Endothelial cell (in vitro differentiated cells): ENCODE measurements at regions not wholly inside any gene's neighbourhood (a gene's known extent, or its start where the extent isn't known, plus 50 kb on each side); places are given as distances from the start of the nearest gene placed in this dataset.
A peak's percentile ranks its signal among the peaks of the same experiment; 100 is the strongest.

Source experiments
- DNase-seq: peaks from one replicate; pipeline ENCODE4 v3.0.0; 2021; ENCODE audit warnings: low spot score
- H3K27ac Mint-ChIP-seq: one replicate; pipeline ENCODE4 v1.8.0; 2021; ENCODE audit warnings: mixed read lengths, inconsistent platforms; ENCODE audit not compliant: unreplicated experiment
- H3K27me3 Mint-ChIP-seq: one replicate; pipeline ENCODE4 v1.8.0; 2021; ENCODE audit warnings: mild to moderate bottlenecking, moderate library complexity, mixed read lengths, inconsistent platforms; ENCODE audit not compliant: unreplicated experiment
- H3K36me3 Mint-ChIP-seq: one replicate; pipeline ENCODE4 v1.8.0; 2021; ENCODE audit warnings: mild to moderate bottlenecking, low read depth, mixed read lengths, inconsistent platforms; ENCODE audit not compliant: unreplicated experiment
- H3K4me1 Mint-ChIP-seq: one replicate; pipeline ENCODE4 v1.8.0; 2021; ENCODE audit warnings: mild to moderate bottlenecking, mixed read lengths, inconsistent platforms; ENCODE audit not compliant: unreplicated experiment
- H3K4me3 Mint-ChIP-seq: one replicate; pipeline ENCODE4 v1.8.0; 2021; ENCODE audit warnings: mild to moderate bottlenecking, mixed read lengths, inconsistent platforms; ENCODE audit not compliant: unreplicated experiment
- H3K9me3 Mint-ChIP-seq: one replicate; pipeline ENCODE4 v1.8.0; 2021; ENCODE audit warnings: mixed read lengths, inconsistent platforms; ENCODE audit not compliant: unreplicated experiment
- TF ChIP-seq, protein P1 (sequence below): fragments of 200-600 bp; sonication (generic); IDR thresholded peaks from one replicate; pipeline ENCODE4 v1.5.0; 2021; ENCODE audit warnings: antibody characterized with exemption; ENCODE audit not compliant: unreplicated experiment

DNA sequence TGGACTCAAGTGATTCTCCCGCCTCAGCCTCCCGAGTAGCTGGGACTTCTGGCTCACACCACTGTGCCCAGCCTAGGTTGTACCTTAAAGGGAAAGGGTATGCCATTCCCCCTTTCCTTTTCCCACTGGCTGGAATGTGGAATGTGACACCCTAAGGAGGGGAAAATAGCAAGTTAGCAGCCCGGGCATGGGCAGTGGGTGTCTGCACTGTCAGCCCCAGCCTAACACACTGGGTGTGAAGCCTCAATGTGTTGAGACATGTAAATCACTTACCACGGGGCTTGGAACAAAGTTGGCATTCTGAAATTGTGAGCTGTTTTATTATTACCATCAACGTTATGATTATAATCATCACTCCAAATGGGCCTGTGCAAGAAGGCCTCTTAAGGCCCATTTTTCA lies 80.8 kb upstream of the PTPN1 start:
- Mint-ChIP-seq H3K36me3 (no peaks in the 10 kb centered on the region), H3K4me3 (no peak overlapping the region), H3K9me3 (no peaks in the 10 kb centered on the region), H3K27me3 (peaks cover 2% of the 10 kb centered on the region), H3K4me1 (peaks cover 21% of the 10 kb centered on the region), H3K27ac (no peak overlapping the region)
- DNase-seq: no peak
- TF ChIP-seq, protein P1, sequence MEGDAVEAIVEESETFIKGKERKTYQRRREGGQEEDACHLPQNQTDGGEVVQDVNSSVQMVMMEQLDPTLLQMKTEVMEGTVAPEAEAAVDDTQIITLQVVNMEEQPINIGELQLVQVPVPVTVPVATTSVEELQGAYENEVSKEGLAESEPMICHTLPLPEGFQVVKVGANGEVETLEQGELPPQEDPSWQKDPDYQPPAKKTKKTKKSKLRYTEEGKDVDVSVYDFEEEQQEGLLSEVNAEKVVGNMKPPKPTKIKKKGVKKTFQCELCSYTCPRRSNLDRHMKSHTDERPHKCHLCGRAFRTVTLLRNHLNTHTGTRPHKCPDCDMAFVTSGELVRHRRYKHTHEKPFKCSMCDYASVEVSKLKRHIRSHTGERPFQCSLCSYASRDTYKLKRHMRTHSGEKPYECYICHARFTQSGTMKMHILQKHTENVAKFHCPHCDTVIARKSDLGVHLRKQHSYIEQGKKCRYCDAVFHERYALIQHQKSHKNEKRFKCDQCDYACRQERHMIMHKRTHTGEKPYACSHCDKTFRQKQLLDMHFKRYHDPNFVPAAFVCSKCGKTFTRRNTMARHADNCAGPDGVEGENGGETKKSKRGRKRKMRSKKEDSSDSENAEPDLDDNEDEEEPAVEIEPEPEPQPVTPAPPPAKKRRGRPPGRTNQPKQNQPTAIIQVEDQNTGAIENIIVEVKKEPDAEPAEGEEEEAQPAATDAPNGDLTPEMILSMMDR: no peak

DNA sequence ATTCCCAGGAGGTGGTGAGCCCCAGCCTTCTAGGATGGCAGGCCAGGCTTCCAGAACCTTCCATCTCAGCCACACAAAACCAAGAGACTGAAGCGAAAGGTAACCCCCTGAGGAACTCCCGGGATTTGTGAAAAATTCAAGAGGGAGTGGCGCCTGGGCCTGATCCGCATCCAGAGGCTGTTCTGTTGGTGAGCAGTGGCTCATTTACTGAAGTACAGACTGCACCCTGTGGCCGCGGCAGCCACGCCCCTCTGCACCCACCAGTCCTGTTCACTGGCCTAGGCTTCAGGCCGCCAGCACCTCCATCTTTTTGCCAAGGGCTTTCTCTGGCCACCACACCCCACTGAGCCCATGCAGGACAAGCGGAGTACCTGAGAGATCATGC lies 79.1 kb upstream of the PTPN1 start:
- H3K4me1 Mint-ChIP-seq: peaks cover 21% of the 10 kb centered on the region
- no peaks in the 10 kb centered on the region for H3K36me3 Mint-ChIP-seq
- H3K27me3 Mint-ChIP-seq: peaks cover 2% of the 10 kb centered on the region
- H3K27ac Mint-ChIP-seq: no peak overlapping the region
- no peaks in the 10 kb centered on the region for H3K9me3 Mint-ChIP-seq
- TF ChIP-seq, protein P1: no peak
- no peak for DNase-seq
- no peak overlapping the region for H3K4me3 Mint-ChIP-seq

DNA sequence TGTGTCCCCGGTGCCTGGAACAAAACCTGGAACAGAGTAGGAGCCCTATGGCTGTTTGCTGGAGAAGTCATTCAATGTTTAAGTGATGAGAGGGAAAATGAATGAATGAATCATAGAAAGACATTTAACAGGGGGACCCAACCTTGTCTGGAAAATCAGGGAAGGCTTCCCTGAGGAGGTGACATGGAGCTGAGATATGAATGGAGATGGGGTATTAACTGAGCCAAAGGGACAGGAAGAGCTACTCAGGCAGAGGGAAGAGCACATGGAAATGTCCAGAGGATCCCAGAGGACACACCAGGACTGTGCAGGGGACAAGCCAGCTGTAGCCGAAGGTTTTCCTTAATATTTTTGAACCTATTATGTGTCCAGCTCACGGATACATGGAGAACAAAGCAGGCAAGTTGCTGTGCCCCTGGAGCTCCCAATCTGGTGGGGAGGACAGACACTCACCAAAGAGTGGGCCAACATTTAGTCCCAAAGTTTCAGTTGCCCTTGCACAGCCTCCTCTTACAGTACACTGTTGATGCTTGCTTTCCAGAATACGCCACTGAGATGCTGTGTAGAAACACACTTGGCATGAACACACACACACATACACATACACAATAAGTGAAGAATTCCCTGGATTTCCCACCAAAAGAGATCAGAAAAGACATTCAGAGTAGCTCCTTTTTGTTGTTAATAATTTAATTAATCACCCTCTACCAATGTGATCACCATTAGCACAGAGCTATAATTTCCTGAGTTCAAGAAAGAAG lies 77.0 kb upstream of the PTPN1 start:
- Mint-ChIP-seq H3K4me3 (peak overlapping the region; percentile 43), H3K36me3 (no peaks in the 10 kb centered on the region), H3K9me3 (no peaks in the 10 kb centered on the region), H3K27me3 (peaks cover 2% of the 10 kb centered on the region), H3K27ac (no peak overlapping the region), H3K4me1 (peaks cover 11% of the 10 kb centered on the region)
- TF ChIP-seq, protein P1: no peak
- DNase-seq: no peak

DNA sequence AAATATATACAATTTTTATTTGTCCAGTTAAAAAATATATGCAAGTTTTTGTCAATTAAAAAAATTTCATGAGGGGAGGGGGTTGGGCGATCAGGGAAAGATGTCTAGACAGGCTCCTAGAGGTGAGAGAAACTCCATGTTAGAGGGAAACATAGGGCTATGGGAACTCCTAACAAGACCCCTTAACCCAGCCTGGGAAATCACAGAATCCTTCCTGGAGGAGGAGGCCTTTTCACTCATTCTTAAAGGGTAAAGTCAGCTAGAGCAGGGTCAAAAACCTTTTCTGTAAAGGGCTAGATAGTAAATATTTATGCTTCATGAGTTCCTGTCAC lies 75.9 kb upstream of the PTPN1 start:
- H3K27me3 Mint-ChIP-seq: peaks cover 2% of the 10 kb centered on the region
- H3K36me3 Mint-ChIP-seq: no peaks in the 10 kb centered on the region
- H3K4me1 Mint-ChIP-seq: peaks cover 11% of the 10 kb centered on the region

More for the DNA sequence above, 75.9 kb upstream of the PTPN1 start:
- no peak overlapping the region for H3K27ac Mint-ChIP-seq
- DNase-seq: no peak
- H3K9me3 Mint-ChIP-seq: no peaks in the 10 kb centered on the region
- H3K4me3 Mint-ChIP-seq: no peak overlapping the region
- TF ChIP-seq, protein P1: no peak
